B cell (primary cell): ENCODE measurements at regions not wholly inside any gene's neighbourhood (a gene's known extent, or its start where the extent isn't known, plus 50 kb on each side); places are given as distances from the start of the nearest gene placed in this dataset.

Source experiments
- ATAC-seq: fragments of 200-7000 bp; cut with Tn5 transposase; one replicate; pipeline ENCODE4 v1.10.0; 2021; ENCODE audit warnings: low read depth, mild to moderate bottlenecking, moderate number of reproducible peaks, moderate library complexity
- CTCF ChIA-PET: fragments of 350-600 bp; sonication (Branson Sonifier 250); formaldehyde crosslinking; loops from one replicate; lab custom pipeline; 2021; ENCODE audit warnings: antibody characterized with exemption, inconsistent platforms; lab: Charles Lee
- POLR2A ChIA-PET: fragments of 350-600 bp; sonication (Branson Sonifier 250); formaldehyde crosslinking; loops from one replicate; lab custom pipeline; 2021; ENCODE audit warnings: antibody characterized with exemption; lab: Charles Lee
- DNase-seq: peaks from one replicate; pipeline ENCODE4 v3.0.0; 2013
- H2AFZ ChIP-seq: 2 replicates; pipeline ENCODE4 v1.6.1; 2012; ENCODE audit warnings: mild to moderate bottlenecking, low read depth, low read length; ENCODE audit not compliant: insufficient read depth, poor library complexity, severe bottlenecking
- H3K27ac ChIP-seq, 2 donors: 1 replicate in 1 of 2; 2 replicates in 1 of 2; pipeline ENCODE4 v1.5.1; 2012 to 2013; ENCODE audit warnings: low read length in 2 of 2, mild to moderate bottlenecking in 2 of 2, moderate library complexity in 1 of 2
- H3K27me3 ChIP-seq, 4 experiments: fragments of 200-600 bp in 1 of 4; sonication (generic) in 1 of 4; replicated peaks in 1 of 4; 1 replicate in 2 of 4; 2 replicates in 2 of 4; pipeline versions ENCODE4 v1.6.1 to v1.7.0; 2013 to 2016; ENCODE audit warnings: low read length in 3 of 4, mild to moderate bottlenecking in 2 of 4, mixed read lengths in 1 of 4, moderate library complexity in 1 of 4; ENCODE audit not compliant: insufficient read depth in 4 of 4, control insufficient read depth in 3 of 4; ENCODE audit errors: control extremely low read depth in 1 of 4
- H3K36me3 ChIP-seq, 2 experiments: replicated peaks in 1 of 2; 1 replicate in 1 of 2; 2 replicates in 1 of 2; pipeline versions ENCODE4 v1.6.1 to v1.7.1; 2013; ENCODE audit warnings: low read length in 1 of 2; ENCODE audit not compliant: insufficient read depth in 2 of 2, control insufficient read depth in 1 of 2; ENCODE audit errors: control extremely low read depth in 1 of 2, extremely low read depth in 1 of 2
- H3K4me1 ChIP-seq, 2 donors: fragments of 200-600 bp in 1 of 2; sonication (generic) in 1 of 2; 1 replicate in 1 of 2; 2 replicates in 1 of 2; pipeline versions ENCODE4 v1.5.1 to v1.6.1; 2013 to 2017; ENCODE audit warnings: low read length in 2 of 2; ENCODE audit not compliant: control insufficient read depth in 2 of 2, insufficient read depth in 2 of 2
- H3K4me2 ChIP-seq: replicated peaks from 2 replicates; pipeline ENCODE3; 2012; ENCODE audit warnings: mild to moderate bottlenecking, low read depth, low read length; ENCODE audit not compliant: poor library complexity, severe bottlenecking
- H3K4me3 ChIP-seq, 5 experiments: fragments of 200-600 bp in 1 of 5; sonication (generic) in 1 of 5; 1 replicate in 3 of 5; 2 replicates in 2 of 5; pipeline versions ENCODE4 v1.5.1 to v1.7.0; 2011 to 2016; ENCODE audit warnings: low read length in 4 of 5, mild to moderate bottlenecking in 4 of 5, low read depth in 2 of 5, control low read depth in 1 of 5, moderate library complexity in 1 of 5; ENCODE audit not compliant: insufficient read depth in 1 of 5; ENCODE audit errors: control extremely low read depth in 1 of 5, extremely low read depth in 1 of 5
- H3K79me2 ChIP-seq: fragments of 200-600 bp; sonication (generic); one replicate; pipeline ENCODE4 v1.6.0; 2016; ENCODE audit warnings: low read length; ENCODE audit not compliant: control insufficient read depth, insufficient read depth
- H3K9ac ChIP-seq: fragments of 200-600 bp; sonication (generic); 2 replicates; pipeline ENCODE4 v1.6.1; 2017; ENCODE audit warnings: mild to moderate bottlenecking, low read length, moderate library complexity
- H3K9me3 ChIP-seq, 3 donors: one replicate each; pipeline versions ENCODE4 v1.6.1 to v1.7.1; 2013; ENCODE audit warnings: low read length in 2 of 3; ENCODE audit not compliant: control insufficient read depth in 2 of 3, insufficient read depth in 1 of 3; ENCODE audit errors: control extremely low read depth in 1 of 3
- H4K20me1 ChIP-seq: 2 replicates; pipeline ENCODE4 v1.6.0; 2012; ENCODE audit warnings: mild to moderate bottlenecking, low read length; ENCODE audit not compliant: insufficient read depth, control insufficient read depth, poor library complexity, severe bottlenecking
- H3K27ac Mint-ChIP-seq: one replicate; pipeline ENCODE4 v1.8.0; 2021; ENCODE audit warnings: mixed read lengths
- H3K27me3 Mint-ChIP-seq: one replicate; pipeline ENCODE4 v1.8.0; 2021; ENCODE audit warnings: mixed read lengths
- H3K4me1 Mint-ChIP-seq: one replicate; pipeline ENCODE4 v1.8.0; 2021; ENCODE audit warnings: mixed read lengths
- H3K4me3 Mint-ChIP-seq: one replicate; pipeline ENCODE4 v1.8.0; 2021; ENCODE audit warnings: mixed read lengths
- H3K9me3 Mint-ChIP-seq: one replicate; pipeline ENCODE4 v1.8.0; 2022; ENCODE audit warnings: mixed read lengths; ENCODE audit not compliant: insufficient read depth
- CTCF ChIP-seq: fragments of 200-600 bp; IDR thresholded peaks from one replicate; pipeline ENCODE4 v1.8.0; 2022; ENCODE audit warnings: antibody characterized with exemption, mild to moderate bottlenecking
- EZH2 ChIP-seq: IDR thresholded peaks from 2 replicates; pipeline ENCODE4 v1.6.1; 2012; ENCODE audit warnings: borderline replicate concordance, low read depth, mild to moderate bottlenecking, moderate library complexity, low read length; ENCODE audit not compliant: insufficient read depth, poor library complexity, severe bottlenecking
- WGBS: methylation state at CpG from one replicate; pipeline ENCODE4 v1.1.5; 2013; ENCODE audit warnings: missing lambda C conversion rate; ENCODE audit not compliant: insufficient coverage; 5-methylcytosine and 5-hydroxymethylcytosine counted together
- intact Hi-C: fragments of 100-400 bp; cut with micrococcal nuclease; formaldehyde crosslinking; loops from one replicate; pipeline ENCODE4 v1.10.0; 2022

DNA sequence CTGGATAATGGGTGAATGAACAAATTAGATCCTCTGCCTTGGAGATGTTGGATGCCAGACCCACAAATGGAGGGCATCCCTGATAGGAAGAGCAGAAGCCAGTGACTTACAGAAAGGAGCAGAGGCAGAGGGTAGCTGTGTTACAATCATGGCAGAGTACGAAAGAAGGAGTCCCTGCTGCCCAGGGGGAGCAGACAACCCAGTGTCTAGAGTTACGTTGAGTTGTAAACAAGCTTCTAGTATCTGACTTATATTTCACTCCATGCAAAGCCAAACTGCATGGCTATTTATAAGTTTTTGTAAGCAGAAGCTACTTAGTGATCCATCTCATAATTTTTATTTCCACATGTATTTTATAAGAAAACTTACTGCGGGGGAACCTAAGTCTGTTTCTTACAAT, 56.2 kb upstream of the A1CF start:
- no peaks in the 10 kb centered on the region for H3K79me2 ChIP-seq
- DNase-seq (no peak), ATAC-seq (no peak)
- no peaks in the 10 kb centered on the region for H3K9me3 ChIP-seq
- no peak overlapping the region for H2AFZ ChIP-seq
- CTCF ChIA-PET, result no interaction called here
- POLR2A ChIA-PET, result no interaction called here
- no peak for TF ChIP-seq CTCF
- no peak for TF ChIP-seq EZH2
- H3K4me1 Mint-ChIP-seq, result no peaks in the 10 kb centered on the region
- no peak overlapping the region for H3K4me3 Mint-ChIP-seq
- peaks cover 10% of the 10 kb centered on the region for H3K27me3 Mint-ChIP-seq
- no peaks in the 10 kb centered on the region for H3K27me3 ChIP-seq
- H4K20me1 ChIP-seq, result no peaks in the 10 kb centered on the region
- no peak overlapping the region for H3K4me3 ChIP-seq
- H3K9me3 Mint-ChIP-seq, result no peaks in the 10 kb centered on the region
- no peaks in the 10 kb centered on the region for H3K36me3 ChIP-seq
- no peak overlapping the region for H3K9ac ChIP-seq
- no peak overlapping the region for H3K27ac Mint-ChIP-seq
- WGBS, result no CpG with 5 or more reads among the region's 3 CpGs
- H3K4me2 ChIP-seq, result no peak overlapping the region
- intact Hi-C loops, result no loop called here
- H3K27ac ChIP-seq, result no peak overlapping the region
- no peaks in the 10 kb centered on the region for H3K4me1 ChIP-seq

GRCh38 chr10:50946991-50947781, 61.8 kb upstream of the A1CF start:
- DNase-seq, result no peak
- ChIA-PET CTCF (no interaction called here), POLR2A (no interaction called here)
- no peak overlapping the region for H3K4me2 ChIP-seq
- intact Hi-C loops, result no loop called here
- Mint-ChIP-seq H3K4me1 (no peaks in the 10 kb centered on the region), H3K9me3 (no peaks in the 10 kb centered on the region), H3K4me3 (no peak overlapping the region), H3K27ac (no peak overlapping the region), H3K27me3 (peaks cover 10% of the 10 kb centered on the region)
- no peaks in the 10 kb centered on the region for H4K20me1 ChIP-seq
- no peak overlapping the region for H3K27ac ChIP-seq
- WGBS, result no CpG with 5 or more reads among the region's 6 CpGs
- H3K79me2 ChIP-seq, result no peaks in the 10 kb centered on the region
- no peaks in the 10 kb centered on the region for H3K36me3 ChIP-seq
- H3K9ac ChIP-seq, result no peak overlapping the region
- no peak for ATAC-seq
- no peaks in the 10 kb centered on the region for H3K9me3 ChIP-seq
- no peaks in the 10 kb centered on the region for H3K27me3 ChIP-seq
- H3K4me3 ChIP-seq, result no peak overlapping the region
- H2AFZ ChIP-seq, result no peak overlapping the region
- no peaks in the 10 kb centered on the region for H3K4me1 ChIP-seq
- TF ChIP-seq CTCF, result no peak
- TF ChIP-seq EZH2, result no peak
